Upper lobe of left lung (tissue), 6 donors: ENCODE measurements at regions not wholly inside any gene's neighbourhood (a gene's known extent, or its start where the extent isn't known, plus 50 kb on each side); places are given as distances from the start of the nearest gene placed in this dataset.
A peak's percentile ranks its signal among the peaks of the same experiment; 100 is the strongest.

ENCODE experiments used
- ATAC-seq, 2 donors: fragments of 200-7000 bp; cut with Tn5 transposase; one replicate each; pipeline ENCODE4 v1.9.1; 2022; ENCODE audit warnings: mild to moderate bottlenecking in 2 of 2, moderate library complexity in 2 of 2; ENCODE audit not compliant: low FRiP score in 2 of 2
- DNase-seq, 2 donors: peaks; one replicate each; pipeline ENCODE4 v3.0.0-alpha.2; 2019 to 2020
- H3K27ac ChIP-seq, 4 donors: fragments of 200-600 bp; sonication (generic); one replicate each; pipeline ENCODE4 v1.5.1; 2016 to 2019
- H3K27me3 ChIP-seq, 4 donors: fragments of 200-600 bp; sonication (generic); one replicate each; pipeline ENCODE4 v1.5.1; 2017 to 2019
- H3K36me3 ChIP-seq, 4 donors: fragments of 200-600 bp; sonication (generic); one replicate each; pipeline ENCODE4 v1.5.1; 2016 to 2019
- H3K4me1 ChIP-seq, 4 donors: fragments of 200-600 bp; sonication (generic); one replicate each; pipeline ENCODE4 v1.5.1; 2018 to 2019
- H3K4me3 ChIP-seq, 4 donors: fragments of 200-600 bp; sonication (generic); one replicate each; pipeline ENCODE4 v1.5.1; 2017 to 2019; ENCODE audit warnings: mild to moderate bottlenecking in 2 of 4, moderate library complexity in 1 of 4
- H3K9me3 ChIP-seq, 4 donors: fragments of 200-600 bp; sonication (generic); one replicate each; pipeline ENCODE4 v1.5.1; 2018 to 2019
- CTCF ChIP-seq, 6 experiments: fragments of 450-650 bp in 4 of 6; fragments of 200-600 bp in 2 of 6; sonication (generic) in 2 of 6; IDR thresholded peaks; one replicate each; pipeline ENCODE4 v1.5.1; 2016 to 2019; ENCODE audit warnings: antibody characterized with exemption in 6 of 6
- EP300 ChIP-seq, 4 donors: sonication (generic); formaldehyde crosslinking; IDR thresholded peaks; one replicate each; pipeline ENCODE4 v1.5.1; 2017; ENCODE audit warnings: antibody characterized with exemption in 4 of 4, control low read depth in 2 of 4
- POLR2A ChIP-seq, 4 donors: fragments of 450-650 bp; IDR thresholded peaks; one replicate each; pipeline ENCODE4 v1.5.1; 2016 to 2017; ENCODE audit warnings: antibody characterized with exemption in 4 of 4, mild to moderate bottlenecking in 2 of 4
- POLR2AphosphoS5 ChIP-seq, 2 donors: sonication (generic); formaldehyde crosslinking; IDR thresholded peaks; one replicate each; pipeline ENCODE4 v1.5.1; 2017; ENCODE audit warnings: antibody characterized with exemption in 2 of 2
- WGBS, 2 donors: methylation state at CpG; one replicate each; pipeline ENCODE4 v1.1.5; 2017 to 2018; 5-methylcytosine and 5-hydroxymethylcytosine counted together
- donor health status: DM: no; HTN: no; CAD: no; lungs with moderate emphysema.
- donor health status: DM: no; HTN: yes; CAD: no; lungs with severe emphysema.

- 59 to 66% methylated on average over 9 of the region's 9 CpGs for WGBS, 2 donors
- TF ChIP-seq CTCF (IDR thresholded peaks at IDR 0.05), result no peak
- no peak for TF ChIP-seq EP300 (IDR thresholded peaks at IDR 0.05)
- TF ChIP-seq POLR2A (IDR thresholded peaks at IDR 0.05), result no peak
- no peak for TF ChIP-seq POLR2AphosphoS5 (IDR thresholded peaks at IDR 0.05)
- no peaks in the 10 kb centered on the region for H3K36me3 ChIP-seq
- H3K4me1 ChIP-seq, result no peaks in the 10 kb centered on the region
- H3K27me3 ChIP-seq, result no peaks in the 10 kb centered on the region
- no peak for ATAC-seq
- DNase-seq, result no peak
- H3K27ac ChIP-seq, result no peak overlapping the region
- no peak overlapping the region for H3K4me3 ChIP-seq
- no peaks in the 10 kb centered on the region for H3K9me3 ChIP-seq
Observed at GRCh38 chr4:181350615-181351415, 892.4 kb upstream of the TENM3 start.

GRCh38 chr4:181364504-181364903 lies 878.7 kb upstream of the TENM3 start:
- no peaks in the 10 kb centered on the region for H3K27me3 ChIP-seq
- H3K4me1 ChIP-seq, result no peaks in the 10 kb centered on the region
- TF ChIP-seq POLR2AphosphoS5 (IDR thresholded peaks at IDR 0.05) (no peak), POLR2A (IDR thresholded peaks at IDR 0.05) (no peak), EP300 (IDR thresholded peaks at IDR 0.05) (no peak), CTCF (IDR thresholded peaks at IDR 0.05) (no peak)
- no peaks in the 10 kb centered on the region for H3K36me3 ChIP-seq
- DNase-seq (no peak), ATAC-seq (no peak)
- no peak overlapping the region for H3K27ac ChIP-seq
- WGBS, 2 donors, result 62 to 74% methylated on average over 4 of the region's 4 CpGs
- H3K9me3 ChIP-seq, result no peaks in the 10 kb centered on the region
- no peak overlapping the region for H3K4me3 ChIP-seq

- Histone ChIP-seq H3K27me3 (no peaks in the 10 kb centered on the region), H3K9me3 (no peaks in the 10 kb centered on the region), H3K36me3 (no peaks in the 10 kb centered on the region), H3K4me3 (no peak overlapping the region), H3K27ac (no peak overlapping the region), H3K4me1 (no peaks in the 10 kb centered on the region)
- ATAC-seq (no peak), DNase-seq (peak in 1 of 2 donors; percentile 54)
- TF ChIP-seq POLR2AphosphoS5 (IDR thresholded peaks at IDR 0.05), result no peak
- TF ChIP-seq EP300 (IDR thresholded peaks at IDR 0.05), result no peak
- TF ChIP-seq CTCF (IDR thresholded peaks at IDR 0.05), result no peak
- TF ChIP-seq POLR2A (IDR thresholded peaks at IDR 0.05), result no peak
- WGBS, 2 donors, result 93 to 96% methylated on average over 18 of the region's 18 CpGs
Observed at GRCh38 chr4:181365671-181366070, 877.5 kb upstream of the TENM3 start.

- Histone ChIP-seq H3K36me3 (no peaks in the 10 kb centered on the region), H3K4me1 (no peaks in the 10 kb centered on the region), H3K4me3 (no peak overlapping the region), H3K9me3 (no peaks in the 10 kb centered on the region), H3K27me3 (no peaks in the 10 kb centered on the region), H3K27ac (no peak overlapping the region)
- DNase-seq, result no peak
- WGBS, 2 donors, result 67 to 71% methylated on average over 3 of the region's 3 CpGs
- TF ChIP-seq POLR2A (IDR thresholded peaks at IDR 0.05) (no peak), POLR2AphosphoS5 (IDR thresholded peaks at IDR 0.05) (no peak), CTCF (IDR thresholded peaks at IDR 0.05) (no peak), EP300 (IDR thresholded peaks at IDR 0.05) (no peak)
- no peak for ATAC-seq
Observed at GRCh38 chr4:181372014-181372413, 871.2 kb upstream of the TENM3 start.

GRCh38 chr4:181376058-181376457 lies 867.1 kb upstream of the TENM3 start:
- Histone ChIP-seq H3K4me1 (no peaks in the 10 kb centered on the region), H3K27ac (no peak overlapping the region), H3K9me3 (no peaks in the 10 kb centered on the region), H3K4me3 (no peak overlapping the region), H3K36me3 (no peaks in the 10 kb centered on the region), H3K27me3 (no peaks in the 10 kb centered on the region)
- 70 to 82% methylated on average over 8 of the region's 8 CpGs for WGBS, 2 donors
- TF ChIP-seq POLR2A (IDR thresholded peaks at IDR 0.05) (no peak), CTCF (IDR thresholded peaks at IDR 0.05) (no peak), EP300 (IDR thresholded peaks at IDR 0.05) (no peak), POLR2AphosphoS5 (IDR thresholded peaks at IDR 0.05) (no peak)
- ATAC-seq (no peak), DNase-seq (no peak)
